ENCODE measurements at regions not wholly inside any gene's neighbourhood (a gene's known extent, or its start where the extent isn't known, plus 50 kb on each side); places are given as distances from the start of the nearest gene placed in this dataset.

- TF ChIP-seq CHD7 (IDR thresholded peaks at IDR 0.05; ENCODE audit: insufficient replicate concordance, low read length) (no peak), SRF (IDR thresholded peaks at IDR 0.05; ENCODE audit: low read depth, low read length) (no peak), KDM5A (IDR thresholded peaks at IDR 0.05; ENCODE audit: low read length) (no peak), SP1 (IDR thresholded peaks at IDR 0.05; ENCODE audit: low read depth, low read length) (no peak), CHD2 (IDR thresholded peaks at IDR 0.05; ENCODE audit: low read length) (no peak), SP4 (IDR thresholded peaks at IDR 0.05; ENCODE audit: low read length) (no peak), HDAC2 (IDR thresholded peaks at IDR 0.05; ENCODE audit: borderline replicate concordance in 1 of 2, low read depth in 2 of 2, low read length in 2 of 2) (no peak), SAP30 (IDR thresholded peaks at IDR 0.05; ENCODE audit: insufficient read depth, insufficient replicate concordance, low read length) (no peak), YY1 (IDR thresholded peaks at IDR 0.05; ENCODE audit: low read depth, low read length) (no peak)
Measured at GRCh38 chr5:62681117-62681850, 102.7 kb downstream of the LRRC70 start (continued).

All from H1 (cell line).